ENCODE measurements at regions not wholly inside any gene's neighbourhood (a gene's known extent, or its start where the extent isn't known, plus 50 kb on each side); places are given as distances from the start of the nearest gene placed in this dataset.

DNA sequence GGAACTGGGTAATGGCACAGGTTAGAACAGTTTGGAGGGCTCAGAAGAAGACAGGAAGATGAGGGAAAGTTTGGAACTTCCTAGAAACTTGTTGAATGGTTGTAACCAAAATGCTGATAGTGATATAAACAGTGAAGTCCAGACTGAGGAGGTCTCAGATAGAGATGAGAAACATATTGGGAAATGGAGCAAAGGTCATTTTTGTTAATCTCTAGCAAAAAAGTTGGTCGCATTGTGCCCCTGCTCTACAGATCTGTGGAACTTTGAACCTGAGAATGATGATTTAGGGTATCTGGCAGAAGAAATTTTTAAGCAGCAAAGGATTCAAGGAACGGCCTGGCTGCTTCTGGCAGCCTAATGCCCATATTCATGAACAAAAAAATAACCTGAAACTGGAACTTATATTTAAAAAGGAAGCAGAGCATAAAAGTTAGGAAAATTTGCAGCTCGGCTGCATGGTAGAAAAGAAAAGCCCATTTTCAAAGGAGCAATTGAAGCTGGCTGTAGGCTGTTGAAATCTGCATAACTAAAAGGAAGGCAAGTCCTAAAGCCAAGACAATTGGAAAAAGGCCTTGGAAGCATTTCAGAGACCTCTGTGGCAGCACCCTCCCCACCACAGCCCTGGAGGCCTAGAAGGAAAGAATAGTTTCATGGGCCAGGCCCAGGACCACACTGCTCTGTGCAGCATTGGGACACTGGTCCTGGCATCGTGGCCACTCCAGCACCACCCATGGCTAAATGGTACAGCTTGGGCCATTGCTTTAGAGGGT, 182.6 kb upstream of the CD96 start:
- H3K27me3 Mint-ChIP-seq (ENCODE audit: unreplicated experiment) = peaks cover 3% of the 10 kb centered on the region
- H3K4me3 Mint-ChIP-seq (ENCODE audit: unreplicated experiment) = no peak overlapping the region
- no peak for DNase-seq
- H3K4me1 Mint-ChIP-seq (ENCODE audit: low read depth, unreplicated experiment) = peaks cover 7% of the 10 kb centered on the region
- H3K36me3 Mint-ChIP-seq (ENCODE audit: unreplicated experiment) = peaks cover under 1% of the 10 kb centered on the region
- no peaks in the 10 kb centered on the region for H3K9me3 Mint-ChIP-seq (ENCODE audit: unreplicated experiment)
- TF ChIP-seq, protein P1, sequence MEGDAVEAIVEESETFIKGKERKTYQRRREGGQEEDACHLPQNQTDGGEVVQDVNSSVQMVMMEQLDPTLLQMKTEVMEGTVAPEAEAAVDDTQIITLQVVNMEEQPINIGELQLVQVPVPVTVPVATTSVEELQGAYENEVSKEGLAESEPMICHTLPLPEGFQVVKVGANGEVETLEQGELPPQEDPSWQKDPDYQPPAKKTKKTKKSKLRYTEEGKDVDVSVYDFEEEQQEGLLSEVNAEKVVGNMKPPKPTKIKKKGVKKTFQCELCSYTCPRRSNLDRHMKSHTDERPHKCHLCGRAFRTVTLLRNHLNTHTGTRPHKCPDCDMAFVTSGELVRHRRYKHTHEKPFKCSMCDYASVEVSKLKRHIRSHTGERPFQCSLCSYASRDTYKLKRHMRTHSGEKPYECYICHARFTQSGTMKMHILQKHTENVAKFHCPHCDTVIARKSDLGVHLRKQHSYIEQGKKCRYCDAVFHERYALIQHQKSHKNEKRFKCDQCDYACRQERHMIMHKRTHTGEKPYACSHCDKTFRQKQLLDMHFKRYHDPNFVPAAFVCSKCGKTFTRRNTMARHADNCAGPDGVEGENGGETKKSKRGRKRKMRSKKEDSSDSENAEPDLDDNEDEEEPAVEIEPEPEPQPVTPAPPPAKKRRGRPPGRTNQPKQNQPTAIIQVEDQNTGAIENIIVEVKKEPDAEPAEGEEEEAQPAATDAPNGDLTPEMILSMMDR (IDR thresholded peaks at IDR 0.05; ENCODE audit: partially characterized antibody, unreplicated experiment) = no peak
- H3K27ac Mint-ChIP-seq (ENCODE audit: unreplicated experiment) = no peak overlapping the region

DNA sequence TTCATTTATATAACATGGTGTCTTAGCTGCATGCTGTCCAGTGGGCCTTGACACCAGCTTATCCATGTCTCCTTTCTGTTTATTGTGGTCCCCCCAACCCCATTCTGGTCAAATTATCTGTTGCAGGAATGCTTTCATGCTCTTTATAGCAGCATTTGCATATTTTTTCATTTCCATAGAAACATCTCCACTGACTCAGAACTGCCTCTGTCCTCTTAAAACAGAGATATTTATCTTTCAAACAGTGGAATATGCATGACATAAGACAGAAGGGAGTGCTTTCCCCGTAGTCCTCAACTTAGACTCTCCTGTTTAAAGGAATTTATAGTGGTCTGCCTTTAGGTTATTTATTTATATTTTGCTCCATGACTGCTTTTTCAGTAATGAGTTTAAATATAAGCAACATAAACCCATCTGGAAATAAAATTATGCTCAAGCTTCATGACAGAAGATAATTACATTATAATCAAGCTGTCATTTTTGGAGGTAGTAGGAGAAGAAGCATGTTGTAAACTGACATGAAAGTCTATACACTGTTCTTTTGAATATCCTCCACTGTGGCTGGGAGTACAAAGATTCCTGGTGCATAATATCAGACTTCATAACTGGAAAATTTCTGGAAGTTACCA, 179.5 kb upstream of the CD96 start:
- H3K27ac Mint-ChIP-seq (ENCODE audit: unreplicated experiment) = no peak overlapping the region
- H3K9me3 Mint-ChIP-seq (ENCODE audit: unreplicated experiment) = no peaks in the 10 kb centered on the region
- H3K4me3 Mint-ChIP-seq (ENCODE audit: unreplicated experiment) = no peak overlapping the region
- TF ChIP-seq, protein P1 (IDR thresholded peaks at IDR 0.05; ENCODE audit: partially characterized antibody, unreplicated experiment) = no peak
- no peak for DNase-seq
- peaks cover 7% of the 10 kb centered on the region for H3K4me1 Mint-ChIP-seq (ENCODE audit: low read depth, unreplicated experiment)
- no peaks in the 10 kb centered on the region for H3K27me3 Mint-ChIP-seq (ENCODE audit: unreplicated experiment)
- no peaks in the 10 kb centered on the region for H3K36me3 Mint-ChIP-seq (ENCODE audit: unreplicated experiment)

DNA sequence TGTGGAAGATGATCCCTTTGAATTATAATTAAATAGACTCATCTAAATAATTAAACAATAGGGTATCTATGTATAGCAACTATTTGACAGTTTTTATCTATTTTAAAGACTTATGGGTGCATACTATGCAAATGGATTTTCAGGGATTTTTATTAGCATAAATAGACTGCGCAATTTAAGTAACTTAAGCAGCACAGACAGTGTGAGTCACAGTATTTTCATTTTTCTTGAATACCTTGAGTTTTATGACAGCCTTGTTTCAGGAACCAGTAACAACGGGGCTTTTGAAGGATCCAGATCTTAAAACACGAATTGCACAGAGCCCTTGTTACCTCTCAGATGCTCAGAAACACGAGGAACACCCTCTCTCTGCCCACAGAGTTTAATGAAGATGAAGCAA, 175.5 kb upstream of the CD96 start:
- peaks cover 9% of the 10 kb centered on the region for H3K4me1 Mint-ChIP-seq (ENCODE audit: low read depth, unreplicated experiment)
- no peaks in the 10 kb centered on the region for H3K9me3 Mint-ChIP-seq (ENCODE audit: unreplicated experiment)
- H3K4me3 Mint-ChIP-seq (ENCODE audit: unreplicated experiment) = no peak overlapping the region
- no peak for DNase-seq
- no peak overlapping the region for H3K27ac Mint-ChIP-seq (ENCODE audit: unreplicated experiment)
- peaks cover 4% of the 10 kb centered on the region for H3K36me3 Mint-ChIP-seq (ENCODE audit: unreplicated experiment)
- TF ChIP-seq, protein P1 (IDR thresholded peaks at IDR 0.05; ENCODE audit: partially characterized antibody, unreplicated experiment) = no peak
- H3K27me3 Mint-ChIP-seq (ENCODE audit: unreplicated experiment) = no peaks in the 10 kb centered on the region

DNA sequence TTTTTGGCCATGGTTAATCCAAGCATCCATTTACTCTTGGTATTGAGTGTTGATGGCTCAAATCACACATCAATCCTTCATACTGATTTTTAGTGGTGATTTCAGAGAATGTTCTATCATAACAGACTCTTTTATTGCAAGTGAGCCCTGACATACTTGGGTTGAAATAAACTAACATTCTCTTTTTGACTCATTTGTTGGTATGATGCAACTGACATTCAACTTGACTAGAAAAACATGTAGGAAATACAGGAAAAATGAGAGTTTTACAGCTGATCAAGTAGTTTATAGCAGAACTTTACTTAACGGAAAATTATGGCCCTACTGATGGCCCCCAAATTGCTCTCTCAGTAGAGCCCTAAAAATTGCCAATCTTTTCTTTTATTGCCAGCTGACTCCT, 173.9 kb upstream of the CD96 start:
- Mint-ChIP-seq H3K9me3 (ENCODE audit: unreplicated experiment) (peaks cover 5% of the 10 kb centered on the region), H3K27me3 (ENCODE audit: unreplicated experiment) (no peaks in the 10 kb centered on the region), H3K27ac (ENCODE audit: unreplicated experiment) (no peak overlapping the region), H3K4me3 (ENCODE audit: unreplicated experiment) (no peak overlapping the region), H3K4me1 (ENCODE audit: low read depth, unreplicated experiment) (peaks cover 9% of the 10 kb centered on the region), H3K36me3 (ENCODE audit: unreplicated experiment) (peaks cover 4% of the 10 kb centered on the region)
- TF ChIP-seq, protein P1 (IDR thresholded peaks at IDR 0.05; ENCODE audit: partially characterized antibody, unreplicated experiment) = no peak
- no peak for DNase-seq

DNA sequence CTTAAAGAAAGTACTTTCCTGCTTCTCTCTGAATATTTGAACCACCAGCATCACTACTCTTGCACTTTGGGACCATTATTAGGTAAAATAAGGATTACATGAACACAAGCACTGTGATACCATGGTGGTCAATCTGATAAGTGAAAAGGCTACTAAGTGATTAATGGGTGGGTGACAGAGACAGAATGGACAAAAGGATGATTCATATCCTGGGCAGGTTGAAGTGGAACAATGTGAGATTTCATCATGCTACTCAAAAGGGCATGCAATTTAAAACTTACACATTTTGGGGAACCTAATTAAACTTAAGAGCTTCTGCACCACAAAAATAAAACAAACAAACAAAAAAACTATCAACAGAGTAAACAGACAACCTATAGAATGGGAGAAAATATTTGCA, 172.0 kb upstream of the CD96 start:
- no peaks in the 10 kb centered on the region for H3K27me3 Mint-ChIP-seq (ENCODE audit: unreplicated experiment)
- no peak overlapping the region for H3K4me3 Mint-ChIP-seq (ENCODE audit: unreplicated experiment)
- H3K36me3 Mint-ChIP-seq (ENCODE audit: unreplicated experiment) = peaks cover 4% of the 10 kb centered on the region
- TF ChIP-seq, protein P1 (IDR thresholded peaks at IDR 0.05; ENCODE audit: partially characterized antibody, unreplicated experiment) = no peak
- peaks cover 6% of the 10 kb centered on the region for H3K9me3 Mint-ChIP-seq (ENCODE audit: unreplicated experiment)
- no peak overlapping the region for H3K27ac Mint-ChIP-seq (ENCODE audit: unreplicated experiment)
- no peak for DNase-seq
- H3K4me1 Mint-ChIP-seq (ENCODE audit: low read depth, unreplicated experiment) = peaks cover 2% of the 10 kb centered on the region

Data from glutamatergic neuron (in vitro differentiated cells).